ENCODE measurements at regions not wholly inside any gene's neighbourhood (a gene's known extent, or its start where the extent isn't known, plus 50 kb on each side); places are given as distances from the start of the nearest gene placed in this dataset.

DNA sequence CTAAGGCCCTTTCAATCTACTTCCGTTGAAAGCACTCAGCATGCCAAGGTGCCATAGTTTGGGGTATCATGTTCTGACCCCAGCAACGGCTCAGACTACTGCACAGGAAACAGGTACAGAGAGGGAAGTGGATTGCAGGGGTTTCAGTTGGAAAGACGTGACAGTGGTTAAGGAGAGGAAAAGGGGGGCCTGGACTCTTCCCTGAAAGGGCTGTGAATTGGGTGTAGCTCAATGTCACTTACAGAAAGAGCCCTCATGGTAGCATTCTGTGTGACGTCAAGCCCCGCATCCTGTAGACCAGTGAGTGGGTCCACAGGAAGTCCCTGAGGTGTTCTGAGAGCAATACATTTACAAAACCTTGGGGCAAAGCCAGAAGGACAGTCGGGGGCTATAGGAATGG, 121.5 kb upstream of the GYPC start:
- H3K27me3 ChIP-seq (replicated peaks in 1 of 2; ENCODE audit: control insufficient read depth in 2 of 2, insufficient read depth in 2 of 2, low read length in 1 of 2), result no peaks in the 10 kb centered on the region
- DNase-seq (ENCODE audit: low read depth, low spot score) (no peak), ATAC-seq (no peak), FAIRE-seq (no peak)
- WGBS (ENCODE audit: insufficient coverage, insufficient replicate concordance, low lambda C conversion rate, missing lambda C conversion rate), result under 1% methylated on average over 6 of the region's 6 CpGs
- no peaks in the 10 kb centered on the region for H3K9me3 ChIP-seq (replicated peaks; ENCODE audit: control insufficient read depth, insufficient read depth, low read length)
- SMC1A ChIA-PET (ENCODE audit: uncharacterized antibody, unreplicated experiment), result no interaction called here
- no peak overlapping the region for H2AFZ ChIP-seq (ENCODE audit: control insufficient read depth, low read depth, low read length)
- H3K27ac ChIP-seq (ENCODE audit: control insufficient read depth, insufficient read depth), result no peak overlapping the region
- no peaks in the 10 kb centered on the region for H3K36me3 ChIP-seq (ENCODE audit: control insufficient read depth in 2 of 2, insufficient read depth in 2 of 2, low read length in 1 of 2)
- no TSS peak for BruUV-seq (replicated peaks)
- no peaks in the 10 kb centered on the region for H3K4me1 ChIP-seq (ENCODE audit: control insufficient read depth, insufficient read depth, low read length)
- POLR2A ChIA-PET, result no interaction called here
- in situ Hi-C loops (cut with MboI), result no loop called here
- H3K79me2 ChIP-seq (ENCODE audit: control insufficient read depth, insufficient read depth, low read length), result no peaks in the 10 kb centered on the region
- RAD21 ChIA-PET (ENCODE audit: unreplicated experiment), result interaction anchor here (0.8 kb wide), 1 partner anchor 242 kb away, joined by 3 read pairs; no protein-coding TSS in a partner anchor
- CTCF ChIA-PET, result interaction anchor here (1.3 to 1.4 kb wide), 2 partner anchors 242 to 245 kb away, joined by 3 read pairs; no protein-coding TSS in a partner anchor
- H4K20me1 ChIP-seq (ENCODE audit: control insufficient read depth, insufficient read depth), result no peaks in the 10 kb centered on the region
- no peak overlapping the region for H3K4me2 ChIP-seq (ENCODE audit: control insufficient read depth, insufficient read depth)
- H3K4me3 ChIP-seq, result no peak overlapping the region
- TF ChIP-seq SP1 (IDR thresholded peaks at IDR 0.05; ENCODE audit: low read depth, low read length) (no peak), POLR2A (IDR thresholded peaks at IDR 0.05; ENCODE audit: low read depth, low read length) (no peak), RELA (IDR thresholded peaks at IDR 0.05; ENCODE audit: borderline replicate concordance, partially characterized antibody) (no peak)
- no peak overlapping the region for H3K9ac ChIP-seq (ENCODE audit: control insufficient read depth, insufficient read depth, low read length)
- intact Hi-C loops (cut with micrococcal nuclease; ENCODE audit: unreplicated experiment), result no loop called here

DNA sequence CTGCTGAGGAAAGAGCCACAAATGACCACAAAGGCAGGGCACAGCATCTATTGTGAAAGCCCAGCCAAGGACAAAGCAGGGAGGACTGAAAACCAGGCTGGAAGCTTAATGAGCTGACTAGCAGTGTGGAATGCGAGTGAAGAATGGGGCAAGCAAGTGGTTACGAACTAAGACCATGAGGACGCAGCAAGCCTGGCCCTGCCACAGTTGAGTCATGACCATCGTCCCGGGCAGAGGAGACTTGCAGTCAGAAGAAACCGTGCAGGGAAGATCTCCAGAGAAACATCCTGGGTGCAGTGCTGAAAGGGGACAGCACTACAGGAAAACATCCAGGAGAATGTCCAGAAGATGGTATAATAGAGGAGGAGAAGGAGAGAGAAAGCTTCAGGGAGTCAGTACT, 120.5 kb upstream of the GYPC start:
- in situ Hi-C loops (cut with MboI), result no loop called here
- POLR2A ChIA-PET, result no interaction called here
- H2AFZ ChIP-seq (ENCODE audit: control insufficient read depth, low read depth, low read length), result no peak overlapping the region
- no peak for DNase-seq (ENCODE audit: low read depth, low spot score)
- no peak overlapping the region for H3K9ac ChIP-seq (ENCODE audit: control insufficient read depth, insufficient read depth, low read length)
- intact Hi-C loops (cut with micrococcal nuclease; ENCODE audit: unreplicated experiment), result no loop called here
- SMC1A ChIA-PET (ENCODE audit: uncharacterized antibody, unreplicated experiment), result no interaction called here
- CTCF ChIA-PET, result interaction anchor here (1.3 to 1.4 kb wide), 2 partner anchors 241 to 244 kb away, joined by 3 read pairs; no protein-coding TSS in a partner anchor
- ATAC-seq, result no peak
- WGBS (ENCODE audit: insufficient coverage, insufficient replicate concordance, low lambda C conversion rate, missing lambda C conversion rate), result 71% methylated on average over 6 of the region's 6 CpGs
- FAIRE-seq, result no peak
- no peaks in the 10 kb centered on the region for H3K4me1 ChIP-seq (ENCODE audit: control insufficient read depth, insufficient read depth, low read length)
- no peaks in the 10 kb centered on the region for H3K36me3 ChIP-seq (ENCODE audit: control insufficient read depth in 2 of 2, insufficient read depth in 2 of 2, low read length in 1 of 2)
- no peak overlapping the region for H3K4me2 ChIP-seq (ENCODE audit: control insufficient read depth, insufficient read depth)
- no peaks in the 10 kb centered on the region for H3K79me2 ChIP-seq (ENCODE audit: control insufficient read depth, insufficient read depth, low read length)
- no peak overlapping the region for H3K27ac ChIP-seq (ENCODE audit: control insufficient read depth, insufficient read depth)
- BruUV-seq (replicated peaks), result no TSS peak
- RAD21 ChIA-PET (ENCODE audit: unreplicated experiment), result no interaction called here
- H3K9me3 ChIP-seq (replicated peaks; ENCODE audit: control insufficient read depth, insufficient read depth, low read length), result no peaks in the 10 kb centered on the region
- no peaks in the 10 kb centered on the region for H4K20me1 ChIP-seq (ENCODE audit: control insufficient read depth, insufficient read depth)
- no peak for TF ChIP-seq EED (IDR thresholded peaks at IDR 0.05; ENCODE audit: low read depth)
- H3K27me3 ChIP-seq (replicated peaks in 1 of 2; ENCODE audit: control insufficient read depth in 2 of 2, insufficient read depth in 2 of 2, low read length in 1 of 2), result no peaks in the 10 kb centered on the region
- no peak overlapping the region for H3K4me3 ChIP-seq

Data from GM12878 (cell line).